Stimulated activated CD4-positive, alpha-beta T cell treated with anti-CD3 and anti-CD28 coated beads, Interleukin-2, amount 100 ng/mL, for 48 hours (primary cell): ENCODE measurements at regions not wholly inside any gene's neighbourhood (a gene's known extent, or its start where the extent isn't known, plus 50 kb on each side); places are given as distances from the start of the nearest gene placed in this dataset.
"Not testable (repeated sequence)": the region's sequence is repeated elsewhere in the genome, so short reads cannot be mapped to it uniquely, and the experiment has no call there.

Source experiments
- DNase-seq, 2 donors: peaks; one replicate each; pipeline ENCODE4 v3.0.0-alpha.2; 2020

- no peak for DNase-seq
These were observed 54.2 kb upstream of the ANKRD1 start for GRCh38 chr10:90975096-90975495.

GRCh38 chr10:90977162-90977854, 56.4 kb upstream of the ANKRD1 start:
- no peak for DNase-seq

DNA sequence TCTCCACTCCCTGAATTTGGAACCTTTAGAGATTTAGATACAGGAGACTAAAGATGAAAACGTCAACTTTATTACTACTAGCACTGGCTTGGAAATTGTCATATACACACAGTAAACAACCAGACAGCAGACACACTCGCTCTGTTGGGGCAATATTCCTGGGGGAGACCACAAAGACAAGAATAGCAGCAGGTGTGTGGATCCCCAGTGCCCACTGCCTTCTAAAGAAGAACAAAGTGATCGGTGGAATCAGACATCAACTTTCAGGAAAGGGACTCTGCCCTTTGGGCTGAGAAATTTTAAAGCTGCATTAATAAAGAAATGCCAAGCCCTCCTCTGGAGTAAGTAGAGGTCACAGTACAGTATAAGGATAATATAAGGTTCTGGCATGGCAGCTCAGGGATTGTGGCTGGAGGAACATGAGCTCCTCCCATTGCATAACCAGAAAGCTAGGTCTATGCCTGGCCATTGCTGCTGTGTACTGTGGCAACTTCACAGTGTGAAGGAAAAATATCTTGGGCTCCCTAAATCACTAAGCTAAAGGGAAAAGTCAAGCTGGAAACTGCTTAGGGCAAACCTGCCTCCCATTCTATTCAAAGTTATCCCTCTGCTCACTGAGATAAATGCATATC, 57.1 kb upstream of the ANKRD1 start:
- DNase-seq, result no peak

GRCh38 chr10:90982406-90983008, 61.6 kb upstream of the ANKRD1 start:
- DNase-seq, result no peak

GRCh38 chr10:90983914-90984549, 63.1 kb upstream of the ANKRD1 start:
- DNase-seq, result no peak

- DNase-seq, result no peak
These were observed 64.0 kb upstream of the ANKRD1 start for GRCh38 chr10:90984898-90985297.

GRCh38 chr10:90985321-90985933, 64.5 kb upstream of the ANKRD1 start:
- DNase-seq, result no peak

DNA sequence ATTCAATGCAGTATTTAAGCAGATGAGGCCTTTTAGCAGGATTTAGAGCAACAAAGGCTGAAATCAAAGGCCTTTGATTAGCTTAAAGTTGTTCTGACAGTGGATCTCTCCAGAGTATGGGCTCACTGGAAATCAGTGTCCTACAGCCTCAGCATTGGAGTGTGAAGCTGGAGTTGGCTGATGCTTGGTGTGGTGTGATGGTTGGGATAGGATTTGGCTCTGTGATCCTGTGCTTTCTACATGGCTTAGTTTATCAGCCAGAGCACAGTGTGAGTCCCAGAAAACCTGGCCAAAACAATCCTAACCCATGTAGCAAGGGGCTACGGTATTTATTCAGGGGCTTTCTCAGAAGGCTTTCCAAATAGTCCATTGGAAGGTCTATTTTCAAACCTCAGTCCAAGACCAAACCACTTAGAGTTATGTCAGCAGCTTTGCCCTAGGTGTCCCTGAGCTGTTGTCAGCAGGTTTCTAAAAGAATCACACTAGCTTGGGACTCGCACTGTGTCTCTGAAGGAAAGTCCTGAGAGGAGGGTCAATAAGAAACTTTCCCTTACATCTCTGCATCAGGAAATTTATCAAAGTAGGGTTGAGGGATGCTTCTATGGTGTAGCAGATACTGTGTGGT, 65.4 kb upstream of the ANKRD1 start:
- DNase-seq, result no peak

DNA sequence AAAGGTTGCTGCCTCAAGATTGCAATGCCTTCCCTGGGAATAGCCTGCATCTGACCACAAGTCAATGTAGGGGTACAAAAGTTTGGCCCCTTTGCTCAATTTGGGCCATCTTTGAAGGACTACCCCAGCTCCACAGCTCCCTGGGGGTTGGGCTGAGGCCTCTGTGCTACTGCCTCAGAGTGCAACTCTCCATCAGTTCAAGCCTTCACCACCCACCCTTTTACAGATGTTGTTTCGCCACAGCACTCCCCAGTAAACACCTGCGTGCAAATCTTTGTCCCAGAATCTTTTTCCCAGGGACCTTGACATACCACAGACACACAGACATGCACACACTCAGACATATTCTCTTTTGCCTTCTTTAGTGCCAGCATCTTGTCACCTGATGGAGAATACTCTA, 66.0 kb upstream of the ANKRD1 start:
- no peak for DNase-seq

GRCh38 chr10:90987383-90987782, 66.5 kb upstream of the ANKRD1 start:
- DNase-seq, result no peak

- DNase-seq, result no peak
These were observed 67.1 kb upstream of the ANKRD1 start for GRCh38 chr10:90988024-90988423.

GRCh38 chr10:90988802-90989201, 67.9 kb upstream of the ANKRD1 start:
- DNase-seq, result no peak

DNA sequence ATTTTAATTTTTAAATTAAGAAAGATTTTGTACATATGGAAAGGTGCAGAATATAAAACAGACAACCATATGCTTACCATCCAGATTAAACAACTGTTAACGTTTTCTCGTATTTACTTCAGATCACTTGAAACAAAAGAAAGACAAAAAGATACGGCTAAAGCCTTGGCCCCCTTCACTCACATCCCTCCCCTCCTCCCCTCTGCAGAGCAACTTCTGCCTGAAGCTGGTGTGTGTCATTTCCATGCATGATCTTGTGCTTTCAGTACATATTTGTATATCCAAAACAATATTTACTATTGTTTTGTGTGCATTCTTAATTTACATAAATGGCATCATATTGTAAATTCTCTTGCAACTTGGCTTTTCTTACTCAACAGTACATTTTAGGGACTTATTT, 68.5 kb upstream of the ANKRD1 start:
- DNase-seq, result no peak

GRCh38 chr10:90992462-90992861, 71.6 kb upstream of the ANKRD1 start:
- no peak for DNase-seq

- no peak for DNase-seq
These were observed 72.5 kb upstream of the ANKRD1 start for GRCh38 chr10:90993340-90993739.

DNA sequence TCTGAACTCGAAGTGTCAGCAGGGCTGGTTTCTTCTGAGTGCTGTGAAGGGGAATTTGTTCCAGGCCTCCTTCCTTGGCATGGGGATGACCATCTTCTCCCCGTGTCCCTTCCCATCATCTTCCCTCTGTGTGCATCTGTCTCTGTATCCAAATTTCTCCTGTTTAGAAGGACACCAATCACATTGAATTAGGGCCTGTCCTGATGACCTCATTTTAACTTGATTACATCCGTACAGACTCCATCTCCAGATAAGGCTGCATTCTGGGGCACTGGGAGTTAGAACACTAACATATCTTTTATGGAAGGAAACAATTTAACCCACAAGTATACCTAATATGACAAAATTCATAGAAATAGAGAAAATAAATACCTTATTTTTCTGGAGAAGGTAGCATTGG, 76.8 kb upstream of the ANKRD1 start:
- no peak for DNase-seq

GRCh38 chr10:90998733-90999511, 78.0 kb upstream of the ANKRD1 start:
- DNase-seq, result no peak

DNA sequence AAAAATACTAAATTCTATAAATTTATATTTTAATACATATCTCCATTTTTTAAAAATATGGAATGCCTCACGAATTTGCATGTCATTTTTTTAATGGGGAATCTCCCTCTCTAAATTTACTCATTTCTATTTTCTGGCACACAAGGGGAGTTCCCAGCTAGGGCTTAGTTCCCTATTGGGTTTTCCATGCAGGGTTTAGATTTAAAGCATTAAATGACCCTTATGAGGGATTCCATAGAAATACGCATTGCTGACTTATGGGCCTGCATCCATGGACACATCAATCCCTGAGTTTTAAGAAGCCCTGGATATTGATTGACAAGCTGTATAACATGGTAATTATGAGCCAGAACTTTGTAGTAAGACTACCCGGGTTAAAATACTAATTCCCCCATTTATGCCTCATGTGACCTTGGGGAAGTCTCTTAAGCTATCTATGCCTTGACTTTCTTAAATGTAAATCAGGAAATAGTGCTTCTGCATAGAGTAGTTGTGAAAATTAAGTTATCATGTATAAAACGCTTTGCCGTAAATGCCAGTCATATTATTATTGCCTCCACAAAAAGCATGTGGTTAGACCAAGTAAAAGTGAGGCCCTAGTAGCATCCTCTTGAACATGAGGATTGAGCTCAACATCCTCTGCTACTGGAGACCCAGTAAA, 78.8 kb upstream of the ANKRD1 start:
- no peak for DNase-seq

DNA sequence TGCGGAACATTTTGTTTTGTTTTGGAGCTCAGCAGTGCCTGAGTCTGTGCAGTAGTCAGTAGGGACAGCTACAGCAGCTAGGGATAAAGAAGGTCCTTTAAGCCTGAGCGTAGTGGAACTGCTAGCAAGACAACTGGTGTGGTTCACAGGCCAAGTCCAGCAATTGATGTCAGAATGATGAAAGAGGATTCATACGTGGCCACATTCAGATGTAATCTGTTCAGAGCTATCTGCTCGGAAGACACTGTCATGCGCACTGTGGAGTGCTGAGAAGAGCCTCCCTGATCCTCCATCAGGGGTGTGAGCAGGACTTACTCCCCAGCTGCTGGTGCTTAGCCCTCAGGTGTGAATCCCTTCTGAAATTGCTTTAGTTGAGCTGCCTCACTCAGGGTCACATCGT, 79.6 kb upstream of the ANKRD1 start:
- DNase-seq, result no peak

- DNase-seq, result no peak
These were observed 80.1 kb upstream of the ANKRD1 start for GRCh38 chr10:91000985-91001384.

- DNase-seq, result no peak
These were observed 81.8 kb upstream of the ANKRD1 start for GRCh38 chr10:91002656-91003055.

GRCh38 chr10:91003379-91003778, 82.5 kb upstream of the ANKRD1 start:
- not testable (repeated sequence) for DNase-seq
